NCI-H446 treated with DMSO at 0.1 percent for 48 hours (cell line): ENCODE measurements at regions not wholly inside any gene's neighbourhood (a gene's known extent, or its start where the extent isn't known, plus 50 kb on each side); places are given as distances from the start of the nearest gene placed in this dataset.
A peak's percentile ranks its signal among the peaks of the same experiment; 100 is the strongest.
"Not testable (repeated sequence)": the region's sequence is repeated elsewhere in the genome, so short reads cannot be mapped to it uniquely, and the experiment has no call there.

Experiments
- DNase-seq: peaks from one replicate; lab custom pipeline; 2025; lab: John Stamatoyannopoulos, UW

DNA sequence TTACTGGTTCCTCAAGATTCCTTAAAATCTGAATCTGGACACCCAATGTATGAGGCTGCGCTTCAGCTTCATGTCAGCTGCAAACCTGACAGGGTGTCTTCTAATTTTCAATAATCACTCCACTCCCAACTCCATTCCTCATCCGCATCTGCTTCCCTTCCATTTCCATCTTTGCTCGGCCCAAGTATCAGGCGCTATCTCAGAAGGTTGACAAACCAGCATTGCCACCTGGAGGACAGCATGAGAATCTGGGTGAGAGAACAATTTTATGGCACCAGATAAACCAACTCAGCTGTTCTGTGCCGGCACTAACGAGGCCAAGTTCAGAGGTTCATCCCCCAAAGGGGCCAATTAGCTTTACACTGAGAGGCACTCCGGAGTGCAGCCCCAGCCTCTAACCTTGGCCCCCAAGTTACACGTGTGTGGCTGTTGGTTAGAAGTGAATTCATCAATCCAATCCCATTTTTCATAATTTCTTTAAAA lies 79.1 kb upstream of the LMO2 start:
- DNase-seq, result peak; percentile 68

DNA sequence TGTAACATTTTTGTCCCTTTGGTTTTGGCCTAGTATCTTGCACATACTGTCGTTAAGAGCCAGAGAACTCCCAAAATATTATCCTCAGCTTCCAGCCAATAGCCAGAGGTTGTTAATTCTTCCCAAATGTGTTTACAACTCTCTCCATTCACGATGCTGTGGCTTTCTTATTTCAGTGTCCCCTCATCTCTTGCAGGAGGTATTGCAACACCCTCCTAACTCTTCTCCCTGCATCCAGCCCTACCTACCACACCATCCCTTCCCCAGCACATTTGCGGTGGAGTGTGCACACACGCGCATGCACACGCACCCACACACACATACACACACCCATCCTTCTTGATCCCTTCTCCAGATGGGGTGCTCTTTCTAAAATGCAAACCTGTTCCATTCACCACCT lies 75.6 kb upstream of the LMO2 start:
- DNase-seq, result no peak

DNA sequence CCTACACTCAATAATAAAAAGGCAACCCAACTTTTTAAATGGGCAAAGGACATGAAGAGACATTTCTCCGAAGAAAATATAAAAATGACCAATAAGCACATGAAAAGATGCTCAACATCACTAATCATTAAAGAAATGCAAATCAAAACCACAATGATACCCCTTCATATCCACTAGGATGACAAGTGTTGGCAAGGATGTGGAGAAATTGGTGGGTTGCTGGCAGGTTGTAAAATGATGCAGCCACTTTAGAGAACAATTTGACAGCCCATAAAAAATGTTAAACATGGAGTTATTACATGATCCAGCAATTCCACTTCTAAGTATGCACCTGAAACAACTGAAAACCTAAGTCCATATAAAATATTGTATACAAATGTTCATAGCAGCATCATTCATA lies 73.2 kb upstream of the LMO2 start:
- DNase-seq, result no peak

DNA sequence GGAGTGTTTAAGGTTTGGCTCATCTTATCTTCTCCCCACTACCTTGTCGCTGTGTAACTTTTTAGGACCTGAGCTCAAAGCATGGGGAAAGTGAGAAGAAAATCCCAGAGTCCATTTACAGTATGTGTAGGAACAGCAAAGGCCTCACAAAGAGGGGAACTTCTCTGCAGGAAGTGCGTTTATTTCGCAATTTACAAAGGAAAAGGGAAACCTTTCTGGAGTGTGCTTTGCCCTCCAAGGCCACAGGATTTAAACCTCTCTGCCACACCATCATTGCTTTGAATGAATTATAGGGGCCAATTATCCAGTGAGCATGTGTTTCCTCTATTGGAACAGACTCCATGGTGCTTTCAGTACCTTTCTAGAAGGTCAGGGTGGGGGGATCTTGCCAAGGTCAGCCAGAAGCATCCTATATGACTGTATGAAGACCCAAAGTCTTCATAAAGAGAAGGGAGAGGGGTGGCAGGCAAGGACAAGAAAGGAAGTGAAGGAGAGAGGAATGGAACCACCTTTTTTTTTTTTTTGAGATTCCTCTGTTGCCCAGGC lies 68.1 kb upstream of the LMO2 start:
- DNase-seq, result no peak

DNA sequence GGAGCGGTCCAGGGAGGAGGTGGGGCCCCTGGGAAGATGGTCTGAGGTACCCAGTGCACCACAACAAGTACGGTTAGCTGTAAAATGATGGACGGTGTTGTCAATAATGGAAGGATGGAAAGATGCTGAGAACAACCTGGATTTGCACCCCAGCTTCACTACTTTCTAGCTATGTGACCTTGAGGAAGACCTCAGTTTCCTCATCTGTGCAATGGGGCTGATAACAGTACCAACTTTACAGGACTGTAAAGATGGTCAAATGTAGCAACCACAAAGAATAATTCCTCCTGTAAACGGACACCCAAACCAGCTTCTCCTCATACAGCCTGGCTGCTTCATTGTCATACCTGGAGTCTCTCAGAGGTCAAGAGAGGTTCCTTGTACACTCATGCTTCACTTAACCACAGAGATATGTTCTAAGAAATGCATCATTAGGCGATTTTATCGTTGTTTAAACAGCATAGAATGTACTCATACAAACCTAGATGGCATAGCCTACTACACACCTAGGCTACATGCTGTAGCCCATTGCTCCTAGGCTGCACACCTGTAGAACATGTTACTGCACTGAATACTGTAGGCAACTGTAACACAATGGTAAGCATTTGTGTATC lies 65.5 kb upstream of the LMO2 start:
- DNase-seq, result no peak

DNA sequence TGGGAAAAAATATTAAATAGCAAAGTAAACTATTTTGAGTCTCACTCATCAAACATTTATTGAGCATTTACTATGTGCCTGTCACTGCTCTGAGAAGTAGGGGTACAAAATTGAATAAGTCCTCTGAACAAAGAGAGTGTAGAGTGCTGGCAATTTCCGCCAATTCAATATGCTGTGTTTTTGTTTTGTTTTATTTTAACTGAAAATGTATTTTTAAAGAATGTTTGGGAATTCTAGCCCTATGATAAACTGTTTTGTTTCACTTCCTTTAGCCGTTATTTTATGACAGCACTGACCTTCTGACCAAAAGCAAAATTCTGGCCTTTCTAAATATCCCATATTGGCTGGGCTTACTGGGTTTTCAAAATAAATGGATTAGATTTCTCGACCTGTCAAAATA lies 64.7 kb upstream of the LMO2 start:
- DNase-seq, result no peak

DNA sequence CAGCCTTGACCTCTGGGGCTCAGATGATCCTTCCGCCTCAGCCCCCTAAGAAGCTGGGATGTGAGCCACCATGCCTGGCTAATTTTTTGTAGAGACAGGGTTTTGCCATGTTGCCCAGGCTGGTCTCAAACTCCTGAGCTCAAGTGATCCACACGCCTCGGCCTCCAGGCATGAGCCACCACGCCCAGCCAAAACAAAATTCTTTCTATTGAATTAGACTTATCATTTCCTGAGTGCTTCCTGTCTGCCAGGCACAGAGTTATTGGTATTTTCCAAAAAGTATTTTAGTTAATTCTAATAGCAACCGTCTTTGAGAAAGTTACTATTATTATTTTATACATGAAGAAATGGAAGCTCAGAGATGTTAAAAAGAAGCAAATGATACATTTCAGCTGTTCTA lies 61.4 kb upstream of the LMO2 start:
- no peak for DNase-seq

DNA sequence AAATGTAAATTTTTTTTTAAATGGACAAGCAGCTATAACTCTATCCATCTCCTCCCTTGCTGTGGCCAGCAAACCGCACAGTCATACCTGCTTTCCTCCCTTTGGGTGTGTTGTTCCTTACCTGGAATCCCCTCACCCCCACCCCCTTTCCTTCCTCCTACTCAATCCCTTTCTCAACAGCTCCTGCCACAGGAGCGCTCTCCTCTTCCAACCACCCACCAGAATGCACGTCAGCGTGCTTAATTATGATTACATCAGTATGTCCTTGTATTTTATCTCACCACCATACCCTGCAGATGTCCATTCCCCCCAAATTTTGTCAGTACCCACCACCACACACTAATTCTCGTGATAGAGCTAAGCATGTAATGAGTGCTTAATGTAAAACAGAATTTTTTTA lies 60.9 kb upstream of the LMO2 start:
- DNase-seq, result no peak

DNA sequence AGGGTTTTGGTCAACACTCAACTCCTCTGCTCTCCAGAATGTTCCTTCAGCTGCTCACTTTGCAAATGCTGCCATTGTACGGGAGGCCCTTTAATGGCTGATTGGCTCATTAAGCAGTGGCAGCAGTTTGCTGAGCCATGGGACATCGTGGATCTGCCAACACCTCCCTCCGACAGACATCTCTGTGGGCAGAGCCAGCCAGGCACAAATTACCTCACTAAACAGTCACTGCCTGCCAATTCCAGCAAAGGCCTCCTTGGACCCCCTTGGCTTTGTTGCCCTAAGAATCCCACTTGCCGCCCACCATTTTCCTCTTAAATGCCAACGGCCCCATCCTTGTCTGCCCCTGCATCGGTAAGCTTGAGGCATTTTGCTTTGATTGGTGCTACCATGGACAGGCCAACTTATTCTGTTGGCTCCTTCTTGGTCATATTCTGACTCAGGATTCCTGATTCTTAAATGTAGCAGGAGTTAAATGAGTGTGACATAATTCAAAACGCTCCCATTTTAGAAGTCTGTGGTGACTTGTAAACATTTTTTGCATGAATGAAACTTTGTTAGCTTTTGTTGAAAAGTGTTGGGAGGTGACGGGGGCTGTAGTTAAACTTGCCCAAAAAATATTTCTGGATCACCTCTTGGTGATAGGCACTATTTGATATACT lies 57.5 kb upstream of the LMO2 start:
- DNase-seq, result peak; percentile 90

DNA sequence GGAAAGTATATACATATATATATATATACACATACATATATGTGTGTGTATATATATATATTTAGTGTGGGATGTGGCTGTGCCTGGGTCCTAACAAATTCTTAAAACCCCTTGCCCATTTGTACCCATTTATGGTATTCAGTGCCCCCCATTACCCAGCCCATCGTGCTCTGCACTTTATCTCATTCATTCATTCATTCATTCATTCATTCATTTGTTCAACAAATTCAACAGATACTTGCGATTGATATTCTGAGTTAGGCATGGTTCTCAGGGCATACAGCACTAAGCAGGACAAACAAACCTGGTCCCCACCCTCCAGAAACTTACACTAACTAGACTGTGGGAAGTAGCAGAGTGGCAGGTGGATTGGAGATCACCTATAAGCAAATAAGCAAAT lies 56.6 kb upstream of the LMO2 start:
- no peak for DNase-seq

DNA sequence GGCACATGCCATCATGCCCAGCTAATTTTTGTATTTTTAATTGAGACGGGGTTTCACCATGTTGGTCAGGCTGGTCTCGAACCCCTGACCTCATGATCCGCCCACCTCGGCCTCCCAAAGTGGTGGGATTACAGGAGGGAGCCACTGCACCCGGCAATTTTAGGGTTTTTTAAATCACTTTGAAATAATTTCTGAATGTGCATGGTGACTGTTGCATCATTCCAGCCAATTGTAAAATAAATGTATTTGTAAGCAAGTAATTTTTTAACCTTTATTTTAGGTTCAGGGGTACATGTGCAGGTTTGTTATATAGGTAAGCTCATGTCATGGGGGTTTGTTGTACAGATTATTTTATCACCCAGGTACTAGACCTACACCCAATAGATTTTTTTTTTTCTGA lies 56.0 kb upstream of the LMO2 start:
- not testable (repeated sequence) for DNase-seq

DNA sequence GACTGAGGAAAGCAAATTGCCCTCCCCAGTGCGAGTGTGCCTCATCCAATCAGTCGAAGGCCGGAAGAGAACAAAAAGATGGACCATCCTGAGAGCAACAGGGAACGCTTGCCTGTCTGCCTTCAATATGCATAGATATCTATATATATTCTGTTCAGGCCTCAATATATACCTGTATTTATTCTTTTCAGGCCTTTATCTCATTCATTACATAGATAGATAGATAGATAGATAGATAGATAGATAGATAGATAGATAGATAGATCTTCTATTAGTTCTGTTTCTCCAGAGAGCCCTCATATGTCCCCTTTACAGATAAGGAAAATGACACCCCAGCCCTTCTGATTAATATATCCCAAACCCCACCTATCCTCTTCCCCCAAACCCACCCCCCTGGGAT lies 55.1 kb upstream of the LMO2 start:
- DNase-seq, result no peak

DNA sequence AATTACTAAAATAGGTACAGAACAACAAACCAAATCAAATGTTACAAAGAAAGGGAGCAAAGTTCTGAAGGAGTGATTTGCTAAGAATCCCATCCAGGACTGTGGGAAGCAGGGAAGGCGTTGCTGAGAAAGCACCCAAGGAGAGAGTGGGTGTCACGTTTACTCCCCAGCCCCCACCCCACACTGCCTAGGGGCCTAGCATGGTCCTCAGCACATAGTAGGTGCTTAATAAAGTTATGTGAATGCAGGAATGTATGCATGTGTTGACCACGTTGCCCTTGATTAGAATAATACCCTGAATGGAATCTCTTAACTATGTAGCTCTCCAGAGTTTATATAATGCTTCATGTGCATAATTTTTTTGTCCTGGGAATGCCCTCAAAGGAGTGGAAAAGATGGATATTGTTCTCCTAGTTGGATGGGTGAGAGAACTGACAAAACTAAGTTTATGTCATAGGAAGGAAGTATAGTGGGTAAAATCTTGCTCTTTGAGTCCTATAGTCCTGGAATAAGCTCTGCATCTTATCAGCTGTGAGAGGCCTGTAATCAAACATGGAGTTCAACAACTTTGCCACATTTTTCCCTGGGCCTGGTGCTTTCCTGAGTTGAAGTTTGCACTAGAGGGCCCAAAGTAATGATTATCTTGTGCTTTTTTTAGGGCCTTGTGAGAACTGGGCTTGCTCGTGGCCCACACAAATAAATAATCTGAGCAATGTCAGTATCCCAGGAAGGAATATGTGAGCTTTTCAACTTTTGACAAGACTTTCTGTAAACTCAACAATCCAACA lies 53.8 kb upstream of the LMO2 start:
- DNase-seq, result no peak

DNA sequence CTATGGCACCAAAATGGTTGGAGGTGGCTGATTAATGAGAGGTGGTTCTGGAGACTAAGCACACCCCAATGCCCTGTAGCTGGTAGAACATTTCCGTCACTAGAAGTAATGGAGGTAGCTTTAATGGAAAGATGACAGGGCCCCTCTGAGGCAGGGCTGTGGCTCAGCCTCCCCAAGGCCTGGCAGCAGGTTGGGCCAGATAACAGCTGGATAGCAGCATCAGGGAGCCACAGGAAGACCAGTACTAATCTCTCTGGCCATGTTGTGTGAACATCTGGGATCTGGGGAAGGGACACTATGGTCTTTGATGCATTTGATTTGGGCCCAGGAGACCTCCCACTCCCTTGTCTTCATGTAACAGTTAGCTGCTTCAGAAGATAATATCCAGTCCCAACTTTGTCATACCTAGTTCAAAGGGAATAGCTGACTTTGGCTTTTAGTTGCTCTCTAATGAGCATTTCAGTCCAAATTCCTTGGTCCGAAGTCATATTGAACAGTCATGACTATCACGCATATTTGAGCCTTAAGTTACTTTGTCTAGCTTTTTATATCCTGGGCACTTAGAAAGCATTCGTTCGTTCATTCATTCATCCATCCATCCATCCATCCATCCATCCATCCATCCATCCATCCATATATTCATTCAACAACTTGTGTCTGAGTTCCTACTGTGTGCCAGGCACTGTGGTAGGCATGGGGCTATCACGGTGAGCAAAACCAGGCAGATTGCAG lies 53.0 kb upstream of the LMO2 start:
- DNase-seq, result no peak

DNA sequence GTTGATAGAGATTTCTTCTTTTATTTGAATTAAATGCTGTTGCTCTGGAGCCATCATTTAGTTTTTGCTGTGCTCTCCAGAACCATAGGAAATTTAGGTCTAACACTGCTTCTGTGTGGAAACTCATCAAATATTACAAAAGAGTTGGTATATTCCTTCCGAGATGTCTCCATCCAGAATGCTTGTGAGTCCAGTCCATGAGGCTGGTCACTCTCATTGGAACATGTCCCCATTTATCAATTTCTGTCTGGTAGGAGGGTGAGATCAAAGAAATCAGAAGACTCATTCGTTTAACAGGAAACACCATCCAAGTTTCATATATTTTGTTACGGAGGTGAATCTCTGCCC lies 52.4 kb upstream of the LMO2 start:
- DNase-seq, result no peak

DNA sequence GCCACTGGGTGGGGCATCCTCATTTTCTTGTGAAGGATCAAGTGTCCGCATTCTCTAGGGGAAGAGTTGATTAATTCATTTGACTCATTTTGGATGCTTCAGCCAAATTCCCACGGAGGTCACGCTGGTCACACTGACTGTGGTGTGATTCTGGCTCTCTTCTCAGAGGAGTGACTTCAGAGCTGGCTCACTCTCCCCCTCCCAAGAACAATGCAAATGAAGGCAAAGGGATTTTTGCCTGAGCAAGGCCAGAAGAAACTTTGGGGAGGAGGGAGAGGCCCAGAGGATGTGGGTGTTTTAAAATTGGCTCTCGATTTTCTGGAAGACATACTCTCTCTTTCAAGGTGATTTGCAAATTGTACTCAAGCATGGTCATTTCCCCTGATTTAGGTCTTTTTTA lies 51.1 kb upstream of the LMO2 start:
- no peak for DNase-seq

DNA sequence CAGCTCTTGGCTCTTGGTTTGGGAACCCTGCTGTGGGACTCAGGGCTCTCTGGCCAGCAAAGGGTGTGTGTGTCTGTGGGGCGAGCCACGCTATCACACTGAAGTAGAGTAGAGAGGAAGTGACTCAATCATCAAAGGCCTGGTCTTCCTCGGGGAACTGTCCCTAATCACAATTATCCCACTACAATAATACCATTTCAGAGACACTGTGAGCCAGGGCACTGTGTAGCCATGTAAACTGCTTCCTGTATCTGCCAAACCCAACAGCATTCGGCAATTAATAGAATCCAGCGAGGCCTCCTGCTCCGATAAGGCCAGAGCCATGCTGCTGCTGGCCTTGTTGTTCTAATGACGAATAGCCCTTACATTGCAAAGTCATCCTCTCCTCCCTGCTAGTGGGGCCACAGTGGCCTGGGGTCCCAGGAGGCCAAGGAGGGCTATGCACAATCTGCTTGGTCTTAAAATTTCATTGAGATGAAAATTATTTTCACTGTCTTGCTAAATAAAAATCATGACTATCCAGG lies 49.8 kb upstream of the LMO2 start:
- DNase-seq, result no peak
